Adipose tissue (tissue), 3 donors: ENCODE measurements at regions not wholly inside any gene's neighbourhood (a gene's known extent, or its start where the extent isn't known, plus 50 kb on each side); places are given as distances from the start of the nearest gene placed in this dataset.

Source experiments
- H3K27ac ChIP-seq: one replicate; pipeline ENCODE4 v1.5.1; 2013; ENCODE audit warnings: low read depth, low read length
- WGBS, 3 donors: extraction: QIAGEN DNeasy Blood & Tissue Kit; methylation state at CpG; one replicate each; pipeline ENCODE4 v1.1.7; 2013; 5-methylcytosine and 5-hydroxymethylcytosine counted together
- donor health status: healthy with polysubstance abuse.
- donor health status: Bipolar disorder and iron deficiency.
- donor health status: healthy.

DNA sequence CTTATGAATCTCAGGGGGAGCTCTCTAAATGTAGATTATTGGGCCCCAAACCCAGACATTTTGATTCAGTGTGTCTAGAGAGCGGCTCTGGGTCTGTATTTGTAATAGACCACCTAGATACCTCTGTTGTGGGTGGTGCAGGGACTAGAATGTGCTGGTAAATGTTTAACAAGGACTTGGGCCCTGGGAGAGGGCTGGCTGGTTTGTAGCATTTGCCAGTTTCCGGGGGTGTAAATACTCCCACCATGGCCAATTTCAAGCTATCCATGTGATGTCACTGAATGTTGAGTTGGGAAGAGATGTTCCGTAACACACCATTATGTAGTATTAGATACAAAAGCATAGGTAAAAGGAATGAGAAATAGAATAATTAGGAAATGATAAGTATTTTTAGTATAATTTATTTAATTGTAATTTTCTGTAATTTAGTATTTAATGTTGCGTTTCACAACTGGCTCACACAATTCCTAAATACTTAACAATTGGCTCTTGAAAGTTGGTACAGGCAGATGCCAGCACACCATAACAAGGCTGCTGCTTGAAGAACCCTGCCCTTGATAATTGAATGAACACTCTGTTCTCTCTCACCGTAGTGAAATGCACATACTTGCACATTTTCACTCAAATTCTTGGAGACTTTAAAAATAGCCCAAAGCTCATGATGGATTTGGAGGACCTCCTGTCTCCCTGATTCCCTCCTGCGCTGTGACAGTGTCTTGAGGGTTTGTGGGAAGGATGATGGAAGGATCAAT lies 359.2 kb upstream of the PROK2 start:
- WGBS, 3 donors: 70 to 73% (median 71%) methylated on average over 6 of the region's 6 CpGs
- H3K27ac ChIP-seq: no peak overlapping the region

DNA sequence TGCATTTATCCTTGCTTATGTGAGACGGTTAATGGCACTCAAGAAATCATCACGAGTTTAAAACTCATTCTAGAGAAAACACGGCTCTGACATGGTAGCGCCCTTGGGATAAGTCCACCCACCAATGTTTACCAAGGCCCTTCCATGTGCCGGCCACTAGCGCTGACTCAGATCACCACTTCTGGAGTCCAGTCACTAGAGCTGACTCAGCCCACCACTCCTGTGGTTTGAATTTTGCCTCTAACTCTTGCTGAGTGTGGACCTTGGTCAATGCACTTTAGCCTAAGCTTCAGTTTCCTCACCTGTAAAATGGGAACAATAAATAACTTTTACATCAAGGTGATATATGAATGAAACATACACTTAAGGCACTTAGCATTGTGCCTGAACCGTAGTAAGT lies 358.4 kb upstream of the PROK2 start:
- 95 to 97% (median 96%) methylated on average over 7 of the region's 7 CpGs for WGBS, 3 donors
- H3K27ac ChIP-seq: no peak overlapping the region

DNA sequence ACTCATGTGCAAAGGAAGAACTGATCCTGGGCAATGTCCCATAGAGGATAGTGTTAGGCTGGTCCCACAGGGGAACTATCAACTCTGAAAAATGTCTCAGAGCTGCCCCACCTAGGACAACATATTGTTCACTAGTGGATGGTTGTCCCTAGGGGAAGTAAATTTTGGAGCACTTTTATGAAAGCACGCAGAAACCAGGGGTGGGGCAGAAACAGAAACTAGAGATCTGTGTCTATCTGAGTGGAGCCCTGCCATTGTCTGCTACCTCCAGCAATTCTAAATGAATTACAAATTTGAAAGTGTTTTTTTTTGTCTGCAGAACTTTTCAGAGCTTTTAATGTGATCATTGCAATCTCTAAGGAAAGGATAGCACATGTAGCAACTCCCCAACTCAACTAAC lies 357.1 kb upstream of the PROK2 start:
- WGBS, 3 donors: 62 to 92% (median 72%) methylated on average over 1 of the region's 1 CpG
- H3K27ac ChIP-seq: no peak overlapping the region

DNA sequence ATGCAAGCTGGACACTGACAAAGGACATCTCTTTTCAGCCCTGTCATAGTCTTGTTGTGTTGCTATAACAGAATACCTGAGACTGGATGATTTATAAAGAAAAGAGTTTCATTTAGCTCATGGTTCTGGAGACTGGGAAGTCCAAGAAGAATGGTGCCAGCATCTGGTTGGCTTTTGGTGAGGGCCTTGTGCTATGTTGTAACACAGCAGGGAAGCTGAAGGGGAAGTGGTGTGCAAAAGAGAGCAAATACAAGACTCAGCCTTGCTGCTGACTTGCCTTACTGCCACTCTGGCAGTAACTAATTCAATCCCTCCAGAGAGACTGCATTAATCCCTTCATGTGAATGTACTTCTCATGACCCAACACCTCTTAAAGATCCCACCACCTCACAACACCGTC lies 356.3 kb upstream of the PROK2 start:
- 88 to 97% (median 96%) methylated on average over 1 of the region's 1 CpG for WGBS, 3 donors
- H3K27ac ChIP-seq: no peak overlapping the region

DNA sequence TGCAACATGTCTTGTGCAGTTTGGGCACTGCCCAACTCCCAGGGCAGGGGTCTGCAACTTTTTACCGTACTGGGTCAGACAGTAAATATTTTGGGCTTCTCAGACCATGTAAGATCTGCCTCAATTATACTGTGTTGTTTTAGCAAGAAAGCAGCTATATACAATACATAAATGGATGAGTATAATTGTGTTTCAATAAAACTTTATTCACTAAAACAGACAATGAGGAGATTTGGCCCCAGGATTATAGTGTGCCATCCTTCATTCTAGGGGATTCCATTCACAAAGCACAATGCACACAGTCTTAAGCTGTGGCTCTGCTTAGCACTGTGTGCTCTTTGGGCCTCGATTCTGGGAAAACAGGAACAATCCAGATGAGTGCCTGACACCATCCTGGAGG lies 354.4 kb upstream of the PROK2 start:
- no peak overlapping the region for H3K27ac ChIP-seq
- WGBS, 3 donors: 90 to 97% (median 93%) methylated on average over 2 of the region's 2 CpGs

DNA sequence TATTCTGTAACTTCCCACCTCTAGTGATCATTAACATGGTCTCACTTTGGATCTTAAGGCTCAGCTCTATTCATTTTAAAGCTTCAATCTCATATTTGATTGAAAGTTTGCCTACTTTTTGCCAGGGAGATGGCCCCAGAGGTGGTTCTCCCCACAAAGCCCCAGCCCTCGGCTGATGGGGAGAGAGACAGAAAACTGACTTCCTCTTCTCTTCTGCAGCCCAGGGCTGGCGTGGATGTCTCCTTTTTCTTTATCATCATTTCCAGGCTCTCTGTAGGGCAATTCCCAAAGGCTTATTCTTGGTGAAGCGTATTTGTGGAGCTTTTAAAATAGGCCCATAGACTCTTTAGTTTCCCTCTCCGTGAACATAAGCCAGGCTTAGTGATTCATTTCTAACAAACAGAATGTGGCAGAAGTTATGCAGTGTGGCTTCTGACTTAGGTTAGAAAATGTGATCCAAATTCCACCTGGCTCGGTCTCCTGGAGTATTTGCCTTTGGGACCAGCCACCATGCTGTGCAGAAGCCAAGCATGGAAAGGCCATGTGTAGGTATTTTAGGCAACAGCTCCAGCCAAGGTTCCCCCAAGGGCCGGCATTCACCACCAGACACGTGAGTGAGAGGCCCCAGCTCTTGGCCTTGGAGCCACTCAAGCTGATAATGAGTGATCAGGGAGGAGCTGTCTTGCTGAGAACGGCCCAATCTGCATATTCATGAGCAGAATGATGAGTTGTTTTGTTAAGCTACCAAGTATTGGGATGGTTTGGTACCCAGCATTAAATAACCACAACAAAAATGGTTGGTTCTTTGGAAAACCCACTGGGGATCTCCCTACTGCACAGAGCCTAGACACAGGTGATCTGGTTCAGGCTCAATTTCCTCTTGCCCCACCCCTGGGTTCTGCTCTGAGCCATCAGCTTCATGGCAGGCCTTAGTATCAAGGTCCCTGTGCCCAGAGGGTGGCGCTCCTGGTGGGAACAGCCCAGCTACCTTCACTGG lies 353.2 kb upstream of the PROK2 start:
- H3K27ac ChIP-seq: no peak overlapping the region
- WGBS, 3 donors: 76 to 80% (median 80%) methylated on average over 9 of the region's 9 CpGs

DNA sequence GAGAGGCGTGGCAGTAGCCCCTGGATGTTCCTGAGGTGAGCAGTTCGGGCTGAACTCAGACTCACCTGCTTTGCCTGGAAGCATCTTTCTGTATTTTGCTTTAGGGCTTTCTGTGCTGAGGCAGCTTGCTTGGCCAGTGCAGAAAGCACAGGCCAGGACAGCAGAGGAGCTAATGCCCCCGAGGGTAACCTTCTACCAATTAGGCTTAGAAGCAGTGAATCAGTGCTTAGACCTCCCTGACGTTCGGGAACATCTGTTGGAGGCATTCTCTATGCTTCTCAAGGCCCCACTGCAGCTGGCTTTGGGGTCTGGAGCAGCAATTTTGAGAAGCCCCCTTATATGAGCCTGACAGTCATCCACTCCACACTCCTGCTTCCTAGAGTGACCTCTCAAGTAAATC lies 350.7 kb upstream of the PROK2 start:
- no peak overlapping the region for H3K27ac ChIP-seq
- 87 to 91% (median 91%) methylated on average over 5 of the region's 5 CpGs for WGBS, 3 donors

DNA sequence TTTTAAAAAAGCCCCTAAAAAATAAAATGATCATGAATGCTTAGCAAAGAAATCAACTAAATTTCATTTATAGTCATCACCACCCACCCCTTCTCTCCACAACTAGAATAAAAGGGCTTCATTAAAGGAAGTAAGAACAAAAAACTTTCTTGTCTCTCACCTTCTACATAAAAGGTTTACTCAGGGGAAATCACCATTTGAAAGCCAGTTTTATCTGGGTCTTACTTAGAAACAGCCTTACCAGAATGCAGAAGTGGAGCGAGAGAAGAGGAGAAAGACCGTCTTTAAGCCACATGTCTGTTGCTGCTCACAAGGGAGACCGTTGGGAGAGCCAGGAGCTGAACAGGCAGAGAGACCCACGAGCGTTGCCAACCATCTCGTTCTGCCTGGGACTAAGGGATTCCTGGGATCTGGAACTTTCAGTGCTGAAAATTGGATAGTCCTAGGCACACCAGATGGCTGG lies 350.1 kb upstream of the PROK2 start:
- WGBS, 3 donors: 41 to 78% (median 45%) methylated on average over 6 of the region's 6 CpGs
- H3K27ac ChIP-seq: no peak overlapping the region

DNA sequence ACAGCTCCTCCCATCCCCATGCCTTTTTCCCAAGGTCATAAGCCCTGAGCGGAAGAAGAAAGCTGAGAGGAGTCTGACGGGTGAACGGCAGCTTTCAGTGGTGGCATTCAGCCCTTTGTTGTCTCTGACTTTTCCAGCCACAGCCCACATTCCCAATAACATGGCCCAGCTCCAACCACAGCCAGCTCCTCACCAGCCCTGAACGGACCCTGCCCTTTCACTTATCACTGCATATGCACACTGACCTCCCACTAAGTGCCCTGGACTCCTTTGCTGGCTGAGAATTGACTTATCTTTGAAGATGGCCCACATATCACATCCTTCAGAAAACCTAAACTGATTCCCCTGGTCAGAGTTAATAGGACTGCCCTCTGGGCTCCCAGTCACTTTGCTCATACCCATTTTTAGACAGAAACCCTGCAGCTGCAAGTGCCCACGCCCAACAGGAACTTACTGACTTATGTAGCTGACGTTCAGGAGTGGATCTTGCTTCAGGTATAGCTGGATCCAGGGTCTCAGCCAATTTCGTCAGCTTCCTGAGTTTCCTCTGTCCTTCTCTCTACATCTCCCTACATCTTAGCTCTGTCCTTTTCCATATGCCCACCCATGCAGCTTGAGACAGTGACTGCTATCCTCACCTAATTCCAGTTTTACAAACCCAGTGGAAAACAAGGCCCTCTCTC lies 348.5 kb upstream of the PROK2 start:
- 74 to 85% (median 83%) methylated on average over 7 of the region's 7 CpGs for WGBS, 3 donors
- no peak overlapping the region for H3K27ac ChIP-seq

DNA sequence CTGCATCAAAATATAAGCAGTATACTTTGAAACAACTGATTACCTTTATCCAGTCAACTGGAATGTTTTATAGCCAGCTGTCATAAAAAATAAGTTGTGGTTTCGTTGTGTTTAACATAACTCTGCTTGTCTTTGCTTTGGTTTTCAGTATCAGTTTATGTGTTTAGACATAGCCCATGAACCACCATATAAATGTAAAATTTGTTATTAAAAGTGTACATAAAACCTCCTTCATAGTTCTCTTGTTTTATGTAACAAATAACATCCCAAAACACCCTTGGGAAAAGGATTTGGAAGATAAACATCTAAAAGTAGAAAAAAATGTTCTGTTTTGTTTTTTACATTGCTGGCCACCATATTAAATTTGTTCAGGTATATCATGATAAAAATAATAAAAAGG lies 347.0 kb upstream of the PROK2 start:
- 82 to 90% (median 84%) methylated on average over 1 of the region's 1 CpG for WGBS, 3 donors
- no peak overlapping the region for H3K27ac ChIP-seq

DNA sequence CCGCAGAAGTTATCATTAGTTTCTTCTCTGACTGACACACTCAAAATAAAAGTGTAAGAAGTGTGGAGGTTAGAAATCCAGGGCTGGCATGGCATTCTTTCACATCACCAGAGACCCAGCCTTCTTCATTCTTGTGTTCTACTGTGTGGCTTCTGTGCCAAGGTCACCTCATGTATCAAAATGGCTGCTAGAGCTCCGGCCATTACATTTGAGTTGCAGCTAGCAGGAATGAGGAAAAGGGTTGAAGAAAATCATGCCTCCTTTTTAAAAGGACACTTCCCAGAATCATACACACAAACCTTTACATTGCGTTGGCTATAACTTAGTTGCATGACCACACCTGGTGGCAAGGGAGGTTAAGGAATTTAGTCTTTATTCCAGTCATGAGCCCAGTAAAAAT lies 345.6 kb upstream of the PROK2 start:
- no peak overlapping the region for H3K27ac ChIP-seq
- 96 to 100% (median 99%) methylated on average over 3 of the region's 3 CpGs for WGBS, 3 donors

DNA sequence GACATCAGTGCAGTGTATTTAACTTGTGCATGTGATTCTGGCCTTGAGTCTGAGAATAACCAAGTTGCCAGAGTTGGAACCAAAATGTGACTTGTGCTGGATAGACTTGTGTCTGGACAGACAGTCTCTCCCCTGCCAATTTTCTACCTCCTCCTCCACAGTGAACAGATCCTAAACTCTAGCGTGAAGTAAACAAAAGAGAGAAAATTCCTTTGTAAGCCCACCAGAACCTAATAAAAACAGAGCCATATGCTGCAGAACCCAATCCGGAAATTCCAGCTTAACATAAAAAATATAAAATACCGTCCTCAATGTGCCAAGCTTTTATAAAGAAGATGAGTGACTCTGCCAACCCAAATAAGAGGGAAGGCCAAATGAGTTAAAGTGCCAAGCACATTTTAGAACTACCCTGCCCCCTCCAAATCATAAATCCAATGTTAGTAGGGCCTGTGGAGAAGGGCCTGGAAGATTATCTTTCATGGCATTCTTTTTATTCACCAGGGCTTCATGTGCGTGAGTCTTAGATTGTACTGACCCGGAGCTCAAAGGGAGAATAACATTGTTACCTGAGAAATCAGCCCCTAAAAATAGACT lies 344.6 kb upstream of the PROK2 start:
- 66 to 84% (median 75%) methylated on average over 5 of the region's 5 CpGs for WGBS, 3 donors
- no peak overlapping the region for H3K27ac ChIP-seq

DNA sequence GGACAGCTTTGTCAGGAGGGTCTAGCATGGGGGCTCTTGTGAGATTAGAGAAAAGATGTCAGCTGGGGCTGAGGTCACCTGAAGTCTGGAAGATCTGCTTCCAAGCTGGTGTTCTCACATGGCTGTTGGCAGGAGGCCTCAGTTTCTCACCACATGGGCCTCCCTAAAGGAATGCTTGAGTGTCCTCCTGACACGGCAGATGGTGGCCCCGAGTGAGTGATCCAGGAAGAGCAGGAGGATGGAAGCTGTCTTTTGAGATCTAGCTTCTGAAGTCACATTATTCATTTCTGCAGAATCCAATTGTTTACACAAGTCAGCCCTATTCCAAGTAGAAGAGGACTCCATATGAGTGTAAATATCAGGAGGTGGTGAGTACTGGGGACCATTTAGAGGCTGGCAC lies 344.0 kb upstream of the PROK2 start:
- H3K27ac ChIP-seq: no peak overlapping the region
- 71 to 95% (median 82%) methylated on average over 2 of the region's 2 CpGs for WGBS, 3 donors

DNA sequence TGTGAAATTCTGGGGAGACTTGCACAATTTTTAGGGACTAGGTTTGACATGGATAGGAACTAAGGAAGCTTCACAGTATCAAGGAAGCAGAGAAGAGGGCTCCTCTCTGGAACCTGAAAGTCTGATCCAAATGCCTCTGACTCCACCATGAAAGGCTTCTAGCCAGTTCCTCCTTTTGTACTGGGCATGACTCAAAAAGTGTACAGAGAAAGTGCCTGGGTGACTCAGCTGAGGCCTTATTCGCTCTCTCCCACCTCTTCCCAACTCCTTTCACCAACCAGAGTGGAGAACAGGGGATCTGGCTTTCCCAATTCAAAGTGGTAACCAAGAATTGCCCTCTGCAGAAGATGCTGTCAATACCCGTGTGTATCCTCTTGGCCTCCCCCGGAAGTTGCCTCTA lies 342.9 kb upstream of the PROK2 start:
- H3K27ac ChIP-seq: no peak overlapping the region
- 90 to 97% (median 91%) methylated on average over 3 of the region's 3 CpGs for WGBS, 3 donors

DNA sequence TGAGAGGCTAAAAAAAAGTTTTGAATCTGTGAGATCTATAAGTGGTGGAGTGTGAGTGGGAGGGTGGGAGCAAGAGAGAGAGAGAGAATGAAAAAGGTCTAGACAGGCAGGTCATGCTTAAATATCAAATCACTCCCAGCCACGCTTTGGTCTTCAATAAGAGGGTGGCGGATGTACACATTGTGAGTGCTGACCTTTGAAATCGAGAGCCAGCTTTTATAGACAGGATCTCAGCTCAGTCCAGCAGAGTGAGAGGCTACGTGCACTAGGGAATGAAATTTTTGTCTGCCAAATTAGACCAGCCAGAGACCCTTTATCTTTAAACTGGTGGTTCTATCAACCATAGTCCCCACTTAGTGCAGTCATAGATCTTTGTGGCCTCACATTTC lies 342.3 kb upstream of the PROK2 start:
- WGBS, 3 donors: 78 to 90% (median 84%) methylated on average over 4 of the region's 4 CpGs
- H3K27ac ChIP-seq: no peak overlapping the region

DNA sequence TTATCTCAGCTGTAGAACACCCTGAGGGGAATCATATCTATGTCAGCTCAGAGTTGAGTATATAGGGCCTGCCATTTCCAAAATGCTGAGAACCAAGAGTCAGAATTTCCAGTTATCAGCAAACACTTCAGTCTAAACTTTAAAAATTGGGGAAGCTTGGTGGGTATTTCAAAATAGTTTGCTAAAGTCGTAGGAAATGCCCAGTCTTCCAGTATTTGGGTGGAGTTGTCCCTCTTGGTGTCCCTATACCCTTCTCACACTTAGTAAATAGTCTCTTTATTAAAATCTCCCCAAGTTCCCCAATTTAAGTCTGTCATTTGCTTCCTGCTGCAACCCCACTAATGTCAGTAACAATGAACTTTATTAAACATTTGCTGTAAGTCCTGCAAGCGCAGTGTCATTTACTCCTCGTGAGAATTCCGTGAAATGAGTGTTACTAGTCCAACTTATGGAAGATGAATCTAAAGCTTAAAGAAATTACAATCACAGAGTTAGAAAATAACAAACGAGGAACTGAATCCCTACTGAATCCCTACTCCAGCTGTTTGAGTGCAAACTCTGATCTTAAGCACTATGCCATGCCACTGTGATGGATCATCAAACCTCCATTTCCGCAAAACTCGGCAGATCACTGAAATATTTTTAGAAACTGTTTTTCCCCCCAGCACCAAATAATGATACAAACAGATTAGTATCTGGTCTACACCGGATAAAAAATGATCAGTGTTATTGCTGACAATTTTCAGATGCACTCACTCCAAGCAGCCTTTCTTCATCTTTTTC lies 341.7 kb upstream of the PROK2 start:
- WGBS, 3 donors: 79 to 83% (median 79%) methylated on average over 8 of the region's 8 CpGs

DNA sequence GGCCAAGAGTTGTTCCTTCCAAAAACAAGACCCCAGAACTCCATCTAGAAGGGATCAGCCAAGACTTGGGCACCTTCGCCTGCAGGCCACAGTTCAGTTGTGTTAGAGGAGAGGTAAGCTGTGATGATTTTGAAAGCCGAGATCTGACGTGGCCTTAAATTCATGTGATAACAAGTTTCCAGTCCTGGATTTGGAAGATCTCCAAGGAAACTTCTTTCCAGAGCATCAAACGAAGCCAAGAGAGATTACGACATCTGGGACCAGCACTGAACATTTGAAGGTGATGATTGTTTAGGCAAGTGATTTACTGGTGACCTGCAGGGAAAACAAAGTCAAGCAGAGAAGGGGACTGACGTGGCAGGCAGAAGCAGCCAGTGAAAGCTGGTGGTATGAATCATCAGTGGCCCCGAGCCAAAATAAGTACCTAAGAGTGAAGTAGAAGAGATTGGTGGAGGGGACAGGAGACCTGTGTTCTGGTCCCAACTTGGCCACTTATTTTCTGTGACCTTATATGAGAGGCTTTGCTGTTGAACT lies 339.0 kb upstream of the PROK2 start:
- 47 to 61% (median 53%) methylated on average over 7 of the region's 7 CpGs for WGBS, 3 donors
- H3K27ac ChIP-seq: no peak overlapping the region

More for the DNA sequence above, 341.7 kb upstream of the PROK2 start:
- H3K27ac ChIP-seq: no peak overlapping the region
